HEK293 (cell line): ENCODE measurements at regions not wholly inside any gene's neighbourhood (a gene's known extent, or its start where the extent isn't known, plus 50 kb on each side); places are given as distances from the start of the nearest gene placed in this dataset.

Experiments
- CTCF ChIA-PET: fragments of 350-600 bp; formaldehyde crosslinking; extraction: SDS; loops from one replicate; lab custom pipeline; 2021; ENCODE audit warnings: antibody characterized with exemption; lab: Yijun Ruan, JAX
- POLR2A ChIA-PET: fragments of 300-600 bp; formaldehyde crosslinking; extraction: SDS; loops from one replicate; lab custom pipeline; 2020; ENCODE audit warnings: antibody characterized with exemption, inconsistent platforms; lab: Yijun Ruan, JAX
- H3K27ac ChIP-seq: fragments of 200-500 bp; sonication (Bioruptor generic); 2 replicates; pipeline ENCODE4 v1.5.1; 2014; ENCODE audit warnings: low read depth, low read length, control low read depth, inconsistent platforms; ENCODE audit errors: extremely low read depth
- H3K36me3 ChIP-seq, 2 experiments: fragments of 200-500 bp in 1 of 2; sonication (Bioruptor generic) in 1 of 2; 1 replicate in 1 of 2; 2 replicates in 1 of 2; pipeline ENCODE4 v1.5.1; 2014 to 2017; ENCODE audit warnings: inconsistent platforms in 2 of 2, low read length in 2 of 2; ENCODE audit not compliant: control insufficient read depth in 2 of 2, insufficient read depth in 1 of 2
- H3K4me1 ChIP-seq: fragments of 200-500 bp; sonication (Bioruptor generic); 2 replicates; pipeline ENCODE4 v1.5.1; 2014; ENCODE audit warnings: mild to moderate bottlenecking, low read length, inconsistent platforms; ENCODE audit not compliant: control insufficient read depth, insufficient read depth
- H3K4me3 ChIP-seq: 2 replicates; pipeline ENCODE4 v1.5.1; 2011; ENCODE audit warnings: low read depth, mild to moderate bottlenecking, control low read depth, low read length, moderate library complexity
- H3K9me3 ChIP-seq: fragments of 200-500 bp; sonication (Bioruptor generic); 2 replicates; pipeline ENCODE4 v1.5.1; 2014; ENCODE audit warnings: low read depth, low read length, inconsistent platforms; ENCODE audit not compliant: control insufficient read depth, insufficient read depth
- ATF2 ChIP-seq: fragments of 450-650 bp; formaldehyde crosslinking; IDR thresholded peaks from 2 replicates; pipeline ENCODE4 v1.5.1; 2016; ENCODE audit warnings: missing biosample characterization, missing genetic modification characterization, low read depth
- HOXA7 ChIP-seq: sonication (generic); formaldehyde crosslinking; IDR thresholded peaks from 2 replicates; pipeline ENCODE4 v1.8.1; 2022; ENCODE audit warnings: missing genetic modification reagents, borderline replicate concordance
- PRDM10 ChIP-seq: fragments of 450-650 bp; formaldehyde crosslinking; IDR thresholded peaks from 2 replicates; pipeline ENCODE4 v1.5.1; 2016; ENCODE audit warnings: missing biosample characterization, missing genetic modification characterization
- ZNF292 ChIP-seq: fragments of 450-650 bp; formaldehyde crosslinking; IDR thresholded peaks from 2 replicates; pipeline ENCODE4 v1.5.1; 2016; ENCODE audit warnings: low read depth, missing biosample characterization, missing genetic modification characterization, borderline replicate concordance
- ZNF473 ChIP-seq: fragments of 450-650 bp; formaldehyde crosslinking; IDR thresholded peaks from 2 replicates; pipeline ENCODE4 v1.5.1; 2017; ENCODE audit warnings: missing biosample characterization, missing genetic modification characterization
- ZNF571 ChIP-seq: fragments of 450-650 bp; formaldehyde crosslinking; IDR thresholded peaks from 2 replicates; pipeline ENCODE4 v1.5.0; 2017; ENCODE audit warnings: missing biosample characterization, missing genetic modification characterization
- ZNF596 ChIP-seq: fragments of 450-650 bp; IDR thresholded peaks from 2 replicates; pipeline ENCODE4 v1.5.0; 2018; ENCODE audit warnings: missing biosample characterization, mild to moderate bottlenecking, missing genetic modification characterization, moderate library complexity
- ZNF660 ChIP-seq: fragments of 450-650 bp; IDR thresholded peaks from 2 replicates; pipeline ENCODE4 v1.5.1; 2018; ENCODE audit warnings: missing biosample characterization, mild to moderate bottlenecking, missing genetic modification characterization
- ZNF692 ChIP-seq: fragments of 450-650 bp; formaldehyde crosslinking; IDR thresholded peaks from 2 replicates; pipeline ENCODE4 v1.5.1; 2016; ENCODE audit warnings: missing biosample characterization, missing genetic modification characterization
- TF ChIP-seq, protein P1 (sequence below): fragments of 450-650 bp; formaldehyde crosslinking; IDR thresholded peaks from 2 replicates; pipeline ENCODE4 v1.5.1; 2017; ENCODE audit warnings: missing biosample characterization, missing genetic modification characterization
- TF ChIP-seq, protein P2 (sequence below): fragments of 450-650 bp; formaldehyde crosslinking; IDR thresholded peaks from 2 replicates; pipeline ENCODE4 v1.5.1; 2016; ENCODE audit warnings: missing biosample characterization, missing genetic modification characterization

GRCh38 chr14:34300882-34301734, 160.9 kb downstream of the SPTSSA start (continued):
- TF ChIP-seq, protein P1, sequence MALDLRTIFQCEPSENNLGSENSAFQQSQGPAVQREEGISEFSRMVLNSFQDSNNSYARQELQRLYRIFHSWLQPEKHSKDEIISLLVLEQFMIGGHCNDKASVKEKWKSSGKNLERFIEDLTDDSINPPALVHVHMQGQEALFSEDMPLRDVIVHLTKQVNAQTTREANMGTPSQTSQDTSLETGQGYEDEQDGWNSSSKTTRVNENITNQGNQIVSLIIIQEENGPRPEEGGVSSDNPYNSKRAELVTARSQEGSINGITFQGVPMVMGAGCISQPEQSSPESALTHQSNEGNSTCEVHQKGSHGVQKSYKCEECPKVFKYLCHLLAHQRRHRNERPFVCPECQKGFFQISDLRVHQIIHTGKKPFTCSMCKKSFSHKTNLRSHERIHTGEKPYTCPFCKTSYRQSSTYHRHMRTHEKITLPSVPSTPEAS (tag by site-specific recombination): peak; percentile 52
- TF ChIP-seq HOXA7 (no peak), ZNF473 (tag by site-specific recombination) (no peak), ZNF660 (tag by site-specific recombination) (no peak), PRDM10 (no peak)

GRCh38 chr14:34300330-34300729, 161.7 kb downstream of the SPTSSA start:
- Histone ChIP-seq H3K27ac (no peak overlapping the region), H3K9me3 (no peaks in the 10 kb centered on the region), H3K36me3 (no peaks in the 10 kb centered on the region), H3K4me3 (no peak overlapping the region), H3K4me1 (no peaks in the 10 kb centered on the region)
- ChIA-PET CTCF (interaction anchor here (0.6 to 6.4 kb wide), 11 partner anchors 9 to 1722 kb away, joined by 3 to 41 read pairs (median 4); no protein-coding TSS in a partner anchor), POLR2A (no interaction called here)
- TF ChIP-seq ZNF292 (tag by site-specific recombination) (no peak), ZNF692 (tag by site-specific recombination) (0 out of 2 replicates have a peak, but pooled peaks have one; percentile 24), ATF2 (peak; percentile 46), ZNF571 (tag by site-specific recombination) (no peak), ZNF596 (tag by site-specific recombination) (no peak)
- TF ChIP-seq, protein P2, sequence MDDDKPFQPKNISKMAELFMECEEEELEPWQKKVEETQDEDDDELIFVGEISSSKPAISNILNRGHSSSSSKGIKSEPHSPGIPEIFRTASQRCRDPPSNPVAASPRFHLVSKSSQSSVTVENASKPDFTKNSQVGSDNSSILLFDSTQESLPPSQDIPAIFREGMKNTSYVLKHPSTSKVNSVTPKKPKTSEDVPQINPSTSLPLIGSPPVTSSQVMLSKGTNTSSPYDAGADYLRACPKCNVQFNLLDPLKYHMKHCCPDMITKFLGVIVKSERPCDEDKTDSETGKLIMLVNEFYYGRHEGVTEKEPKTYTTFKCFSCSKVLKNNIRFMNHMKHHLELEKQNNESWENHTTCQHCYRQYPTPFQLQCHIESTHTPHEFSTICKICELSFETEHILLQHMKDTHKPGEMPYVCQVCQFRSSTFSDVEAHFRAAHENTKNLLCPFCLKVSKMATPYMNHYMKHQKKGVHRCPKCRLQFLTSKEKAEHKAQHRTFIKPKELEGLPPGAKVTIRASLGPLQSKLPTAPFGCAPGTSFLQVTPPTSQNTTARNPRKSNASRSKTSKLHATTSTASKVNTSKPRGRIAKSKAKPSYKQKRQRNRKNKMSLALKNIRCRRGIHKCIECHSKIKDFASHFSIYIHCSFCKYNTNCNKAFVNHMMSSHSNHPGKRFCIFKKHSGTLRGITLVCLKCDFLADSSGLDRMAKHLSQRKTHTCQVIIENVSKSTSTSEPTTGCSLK (tag by site-specific recombination): no peak
